ENCODE measurements at regions not wholly inside any gene's neighbourhood (a gene's known extent, or its start where the extent isn't known, plus 50 kb on each side); places are given as distances from the start of the nearest gene placed in this dataset.

DNA sequence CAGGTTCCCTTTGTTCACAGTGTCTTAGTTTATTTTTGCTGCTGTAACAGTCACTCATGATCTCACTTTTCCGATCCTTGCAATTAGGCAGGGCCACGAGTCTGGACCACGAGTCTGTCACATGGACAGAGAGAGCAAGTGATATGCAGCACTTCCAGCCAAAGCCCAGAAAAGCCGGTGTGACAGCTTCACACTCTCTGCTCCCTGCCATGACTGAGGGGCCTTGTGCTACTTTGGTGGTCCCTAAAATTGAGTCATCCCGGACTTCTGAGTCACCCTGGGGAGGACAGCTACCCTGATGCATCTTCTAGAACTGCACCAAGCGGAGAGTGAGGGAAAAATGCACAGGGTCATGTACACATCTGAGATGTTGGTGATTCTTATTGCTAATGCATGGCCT lies 179.6 kb downstream of the EFNB2 start:
- no CpG with 5 or more reads among the region's 6 CpGs for WGBS (ENCODE audit: insufficient coverage, insufficient read length)
- Histone ChIP-seq H3K9me3 (ENCODE audit: control insufficient read depth, insufficient read depth, low read length) (no peaks in the 10 kb centered on the region), H3K4me3 (ENCODE audit: low read length) (no peak overlapping the region), H3K27me3 (ENCODE audit: control insufficient read depth, insufficient read depth, low read length) (no peaks in the 10 kb centered on the region), H3K27ac (ENCODE audit: low read length) (no peak overlapping the region), H3K36me3 (ENCODE audit: control insufficient read depth, insufficient read depth, low read length) (no peaks in the 10 kb centered on the region), H3K4me1 (ENCODE audit: control insufficient read depth, insufficient read depth, low read length) (no peaks in the 10 kb centered on the region)
- no peak for DNase-seq (ENCODE audit: low read depth, low spot score)

- no peak overlapping the region for H3K4me3 ChIP-seq (ENCODE audit: low read length)
- no peaks in the 10 kb centered on the region for H3K36me3 ChIP-seq (ENCODE audit: control insufficient read depth, insufficient read depth, low read length)
- WGBS (ENCODE audit: insufficient coverage, insufficient read length), result no CpG with 5 or more reads among the region's 3 CpGs
- H3K27ac ChIP-seq (ENCODE audit: low read length), result no peak overlapping the region
- no peaks in the 10 kb centered on the region for H3K27me3 ChIP-seq (ENCODE audit: control insufficient read depth, insufficient read depth, low read length)
- H3K9me3 ChIP-seq (ENCODE audit: control insufficient read depth, insufficient read depth, low read length), result no peaks in the 10 kb centered on the region
- H3K4me1 ChIP-seq (ENCODE audit: control insufficient read depth, insufficient read depth, low read length), result no peaks in the 10 kb centered on the region
- no peak for DNase-seq (ENCODE audit: low read depth, low spot score)
Observed at GRCh38 chr13:106354961-106355360, 180.5 kb downstream of the EFNB2 start.

GRCh38 chr13:106352850-106353249 lies 182.6 kb downstream of the EFNB2 start:
- H3K27ac ChIP-seq (ENCODE audit: low read length), result no peak overlapping the region
- no peak overlapping the region for H3K4me3 ChIP-seq (ENCODE audit: low read length)
- no peaks in the 10 kb centered on the region for H3K36me3 ChIP-seq (ENCODE audit: control insufficient read depth, insufficient read depth, low read length)
- no peaks in the 10 kb centered on the region for H3K9me3 ChIP-seq (ENCODE audit: control insufficient read depth, insufficient read depth, low read length)
- no peak for DNase-seq (ENCODE audit: low read depth, low spot score)
- H3K27me3 ChIP-seq (ENCODE audit: control insufficient read depth, insufficient read depth, low read length), result no peaks in the 10 kb centered on the region; the same call in 1 of the 2 replicates
- H3K4me1 ChIP-seq (ENCODE audit: control insufficient read depth, insufficient read depth, low read length), result 0 out of 2 replicates have a peak, but pooled peaks cover 1% of the 10 kb centered on the region

DNA sequence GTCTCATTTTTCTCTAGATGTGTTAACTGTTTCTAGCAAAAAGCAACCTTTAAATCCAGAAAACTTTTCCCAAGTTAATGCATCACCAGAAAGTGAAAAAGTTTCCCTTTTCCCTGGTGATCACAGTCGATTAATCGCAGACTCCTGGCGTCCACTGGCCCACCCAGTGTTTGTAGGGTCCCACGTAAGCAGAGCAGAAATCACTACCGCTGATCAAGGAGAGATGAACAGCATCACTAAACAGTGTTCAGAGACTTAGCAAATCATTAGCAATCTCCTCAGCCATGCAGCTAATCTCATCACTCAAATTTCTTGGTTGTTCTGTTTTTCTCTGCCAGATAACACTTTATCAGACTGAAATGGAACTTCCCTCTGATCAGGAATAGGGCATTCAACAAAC lies 184.2 kb downstream of the EFNB2 start:
- Histone ChIP-seq H3K36me3 (ENCODE audit: control insufficient read depth, insufficient read depth, low read length) (no peaks in the 10 kb centered on the region), H3K9me3 (ENCODE audit: control insufficient read depth, insufficient read depth, low read length) (no peaks in the 10 kb centered on the region), H3K27ac (ENCODE audit: low read length) (no peak overlapping the region), H3K4me1 (ENCODE audit: control insufficient read depth, insufficient read depth, low read length) (0 out of 2 replicates have a peak, but pooled peaks cover 1% of the 10 kb centered on the region), H3K27me3 (ENCODE audit: control insufficient read depth, insufficient read depth, low read length) (no peaks in the 10 kb centered on the region; the same call in 1 of the 2 replicates), H3K4me3 (ENCODE audit: low read length) (no peak overlapping the region)
- no CpG with 5 or more reads among the region's 5 CpGs for WGBS (ENCODE audit: insufficient coverage, insufficient read length)
- DNase-seq (ENCODE audit: low read depth, low spot score), result no peak

GRCh38 chr13:106350208-106350607 lies 185.3 kb downstream of the EFNB2 start:
- Histone ChIP-seq H3K36me3 (ENCODE audit: control insufficient read depth, insufficient read depth, low read length) (no peaks in the 10 kb centered on the region), H3K4me1 (ENCODE audit: control insufficient read depth, insufficient read depth, low read length) (0 out of 2 replicates have a peak, but pooled peaks cover 1% of the 10 kb centered on the region), H3K27ac (ENCODE audit: low read length) (no peak overlapping the region), H3K9me3 (ENCODE audit: control insufficient read depth, insufficient read depth, low read length) (no peaks in the 10 kb centered on the region), H3K4me3 (ENCODE audit: low read length) (no peak overlapping the region), H3K27me3 (ENCODE audit: control insufficient read depth, insufficient read depth, low read length) (no peaks in the 10 kb centered on the region; the same call in 1 of the 2 replicates)
- no CpG with 5 or more reads among the region's 4 CpGs for WGBS (ENCODE audit: insufficient coverage, insufficient read length)
- DNase-seq (ENCODE audit: low read depth, low spot score), result no peak

GRCh38 chr13:106349080-106349931 lies 186.2 kb downstream of the EFNB2 start:
- H3K36me3 ChIP-seq (ENCODE audit: control insufficient read depth, insufficient read depth, low read length), result no peaks in the 10 kb centered on the region
- peak overlapping the region; percentile 40; the same call in 1 of the 2 replicates for H3K4me3 ChIP-seq (ENCODE audit: low read length)
- no peaks in the 10 kb centered on the region for H3K9me3 ChIP-seq (ENCODE audit: control insufficient read depth, insufficient read depth, low read length)
- H3K4me1 ChIP-seq (ENCODE audit: control insufficient read depth, insufficient read depth, low read length), result 0 out of 2 replicates have a peak, but pooled peaks cover 1% of the 10 kb centered on the region
- H3K27me3 ChIP-seq (ENCODE audit: control insufficient read depth, insufficient read depth, low read length), result no peaks in the 10 kb centered on the region; the same call in 1 of the 2 replicates
- no peak for DNase-seq (ENCODE audit: low read depth, low spot score)
- H3K27ac ChIP-seq (ENCODE audit: low read length), result no peak overlapping the region
- no CpG with 5 or more reads among the region's 30 CpGs for WGBS (ENCODE audit: insufficient coverage, insufficient read length)

- Histone ChIP-seq H3K27me3 (ENCODE audit: control insufficient read depth, insufficient read depth, low read length) (no peaks in the 10 kb centered on the region; the same call in 1 of the 2 replicates), H3K4me3 (ENCODE audit: low read length) (no peak overlapping the region), H3K27ac (ENCODE audit: low read length) (no peak overlapping the region), H3K36me3 (ENCODE audit: control insufficient read depth, insufficient read depth, low read length) (no peaks in the 10 kb centered on the region), H3K9me3 (ENCODE audit: control insufficient read depth, insufficient read depth, low read length) (no peaks in the 10 kb centered on the region), H3K4me1 (ENCODE audit: control insufficient read depth, insufficient read depth, low read length) (0 out of 2 replicates have a peak, but pooled peaks cover 1% of the 10 kb centered on the region)
- no CpG with 5 or more reads among the region's 6 CpGs for WGBS (ENCODE audit: insufficient coverage, insufficient read length)
- DNase-seq (ENCODE audit: low read depth, low spot score), result no peak
Observed at GRCh38 chr13:106348075-106348840, 187.2 kb downstream of the EFNB2 start.

- Histone ChIP-seq H3K27me3 (ENCODE audit: control insufficient read depth, insufficient read depth, low read length) (no peaks in the 10 kb centered on the region; the same call in 1 of the 2 replicates), H3K27ac (ENCODE audit: low read length) (no peak overlapping the region), H3K9me3 (ENCODE audit: control insufficient read depth, insufficient read depth, low read length) (peaks cover 1% of the 10 kb centered on the region; the same call in 1 of the 2 replicates), H3K4me3 (ENCODE audit: low read length) (no peak overlapping the region), H3K4me1 (ENCODE audit: control insufficient read depth, insufficient read depth, low read length) (no peaks in the 10 kb centered on the region), H3K36me3 (ENCODE audit: control insufficient read depth, insufficient read depth, low read length) (no peaks in the 10 kb centered on the region)
- DNase-seq (ENCODE audit: low read depth, low spot score), result no peak
- WGBS (ENCODE audit: insufficient coverage, insufficient read length), result no CpG with 5 or more reads among the region's 2 CpGs
Observed at GRCh38 chr13:106344342-106344741, 191.1 kb downstream of the EFNB2 start.

DNA sequence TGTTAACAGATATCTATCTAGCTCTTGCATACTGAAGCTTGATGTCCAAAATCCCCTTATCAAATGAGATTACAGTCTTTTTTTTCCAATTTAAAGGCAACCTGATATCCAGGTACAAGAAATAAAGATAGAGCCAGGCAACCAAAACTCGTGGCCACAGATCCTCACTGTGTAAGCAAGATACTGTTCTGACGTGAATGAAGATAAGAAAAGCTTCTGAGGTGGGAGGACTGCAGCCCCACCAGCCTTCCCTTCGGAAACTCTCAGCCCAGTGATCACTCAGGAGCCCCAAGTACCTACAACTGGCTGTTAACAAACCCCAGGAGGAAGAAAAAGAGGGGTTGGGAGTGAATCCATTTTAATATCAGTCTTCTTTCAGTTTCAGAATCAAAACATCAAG lies 191.6 kb downstream of the EFNB2 start:
- Histone ChIP-seq H3K4me3 (ENCODE audit: low read length) (no peak overlapping the region), H3K4me1 (ENCODE audit: control insufficient read depth, insufficient read depth, low read length) (no peaks in the 10 kb centered on the region), H3K9me3 (ENCODE audit: control insufficient read depth, insufficient read depth, low read length) (peaks cover 1% of the 10 kb centered on the region; the same call in 1 of the 2 replicates), H3K36me3 (ENCODE audit: control insufficient read depth, insufficient read depth, low read length) (no peaks in the 10 kb centered on the region), H3K27me3 (ENCODE audit: control insufficient read depth, insufficient read depth, low read length) (no peaks in the 10 kb centered on the region), H3K27ac (ENCODE audit: low read length) (no peak overlapping the region)
- WGBS (ENCODE audit: insufficient coverage, insufficient read length), result no CpG with 5 or more reads among the region's 3 CpGs
- no peak for DNase-seq (ENCODE audit: low read depth, low spot score)

DNA sequence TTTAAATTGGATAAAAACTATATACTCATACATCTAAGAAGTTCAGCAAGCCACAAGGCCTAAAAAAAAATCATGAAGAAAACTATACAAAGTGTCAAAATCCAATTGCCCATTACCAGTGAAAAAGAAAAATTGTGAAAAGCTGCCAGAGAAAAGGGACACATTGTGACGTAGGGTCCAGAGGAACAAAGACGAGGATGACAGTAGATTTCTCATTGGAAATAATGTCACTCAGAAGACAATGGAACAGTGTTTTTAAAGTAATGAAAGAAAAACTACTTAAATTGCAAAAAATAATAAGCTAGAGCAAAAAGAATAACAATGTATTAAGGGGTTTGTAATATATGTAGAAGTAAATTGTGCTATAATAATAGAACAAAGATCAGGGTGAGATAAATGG lies 195.2 kb downstream of the EFNB2 start:
- H3K36me3 ChIP-seq (ENCODE audit: control insufficient read depth, insufficient read depth, low read length), result no peaks in the 10 kb centered on the region
- H3K9me3 ChIP-seq (ENCODE audit: control insufficient read depth, insufficient read depth, low read length), result peaks cover 1% of the 10 kb centered on the region; the same call in 1 of the 2 replicates
- no CpG with 5 or more reads among the region's 2 CpGs for WGBS (ENCODE audit: insufficient coverage, insufficient read length)

More for the DNA sequence above, 195.2 kb downstream of the EFNB2 start:
- H3K4me3 ChIP-seq (ENCODE audit: low read length), result no peak overlapping the region
- no peaks in the 10 kb centered on the region for H3K27me3 ChIP-seq (ENCODE audit: control insufficient read depth, insufficient read depth, low read length)
- H3K4me1 ChIP-seq (ENCODE audit: control insufficient read depth, insufficient read depth, low read length), result no peaks in the 10 kb centered on the region
- no peak overlapping the region for H3K27ac ChIP-seq (ENCODE audit: low read length)
- no peak for DNase-seq (ENCODE audit: low read depth, low spot score)

All from iPS DF 6.9 (cell line).